Suprapubic skin (tissue), 4 donors: ENCODE measurements at regions not wholly inside any gene's neighbourhood (a gene's known extent, or its start where the extent isn't known, plus 50 kb on each side); places are given as distances from the start of the nearest gene placed in this dataset.

Experiments
- EP300 ChIP-seq: sonication (generic); formaldehyde crosslinking; IDR thresholded peaks from one replicate; pipeline ENCODE4 v1.6.1; 2017; ENCODE audit warnings: antibody characterized with exemption
- POLR2A ChIP-seq, 2 donors: fragments of 450-650 bp; IDR thresholded peaks; one replicate each; pipeline ENCODE4 v1.6.1; 2017; ENCODE audit warnings: antibody characterized with exemption in 2 of 2, mild to moderate bottlenecking in 2 of 2, moderate library complexity in 2 of 2
- POLR2AphosphoS5 ChIP-seq, 3 donors: sonication (generic); formaldehyde crosslinking; IDR thresholded peaks; one replicate each; pipeline ENCODE4 v1.6.1; 2017; ENCODE audit warnings: antibody characterized with exemption in 3 of 3
- TF ChIP-seq, protein P1 (sequence below), 2 donors: fragments of 200-600 bp in 1 of 2; fragments of 450-650 bp in 1 of 2; sonication (generic) in 1 of 2; IDR thresholded peaks; one replicate each; pipeline ENCODE4 v1.5.1; 2016 to 2019; ENCODE audit warnings: antibody characterized with exemption in 2 of 2, mild to moderate bottlenecking in 1 of 2, moderate library complexity in 1 of 2

GRCh38 chr11:15625691-15626090, 511.0 kb downstream of the INSC start:
- TF ChIP-seq, protein P1, sequence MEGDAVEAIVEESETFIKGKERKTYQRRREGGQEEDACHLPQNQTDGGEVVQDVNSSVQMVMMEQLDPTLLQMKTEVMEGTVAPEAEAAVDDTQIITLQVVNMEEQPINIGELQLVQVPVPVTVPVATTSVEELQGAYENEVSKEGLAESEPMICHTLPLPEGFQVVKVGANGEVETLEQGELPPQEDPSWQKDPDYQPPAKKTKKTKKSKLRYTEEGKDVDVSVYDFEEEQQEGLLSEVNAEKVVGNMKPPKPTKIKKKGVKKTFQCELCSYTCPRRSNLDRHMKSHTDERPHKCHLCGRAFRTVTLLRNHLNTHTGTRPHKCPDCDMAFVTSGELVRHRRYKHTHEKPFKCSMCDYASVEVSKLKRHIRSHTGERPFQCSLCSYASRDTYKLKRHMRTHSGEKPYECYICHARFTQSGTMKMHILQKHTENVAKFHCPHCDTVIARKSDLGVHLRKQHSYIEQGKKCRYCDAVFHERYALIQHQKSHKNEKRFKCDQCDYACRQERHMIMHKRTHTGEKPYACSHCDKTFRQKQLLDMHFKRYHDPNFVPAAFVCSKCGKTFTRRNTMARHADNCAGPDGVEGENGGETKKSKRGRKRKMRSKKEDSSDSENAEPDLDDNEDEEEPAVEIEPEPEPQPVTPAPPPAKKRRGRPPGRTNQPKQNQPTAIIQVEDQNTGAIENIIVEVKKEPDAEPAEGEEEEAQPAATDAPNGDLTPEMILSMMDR (IDR thresholded peaks at IDR 0.05) = no peak
- TF ChIP-seq POLR2A (IDR thresholded peaks at IDR 0.05) (no peak), EP300 (no peak), POLR2AphosphoS5 (IDR thresholded peaks at IDR 0.05) (no peak)
